HG03196 (cell line): ENCODE measurements at regions not wholly inside any gene's neighbourhood (a gene's known extent, or its start where the extent isn't known, plus 50 kb on each side); places are given as distances from the start of the nearest gene placed in this dataset.
A peak's percentile ranks its signal among the peaks of the same experiment; 100 is the strongest.
"Not testable (repeated sequence)": the region's sequence is repeated elsewhere in the genome, so short reads cannot be mapped to it uniquely, and the experiment has no call there.

ENCODE experiments used
- ATAC-seq: cut with Tn5 transposase; IDR thresholded peaks from one replicate; pipeline ENCODE4 v1.9.1; 2021; ENCODE audit not compliant: unreplicated experiment

DNA sequence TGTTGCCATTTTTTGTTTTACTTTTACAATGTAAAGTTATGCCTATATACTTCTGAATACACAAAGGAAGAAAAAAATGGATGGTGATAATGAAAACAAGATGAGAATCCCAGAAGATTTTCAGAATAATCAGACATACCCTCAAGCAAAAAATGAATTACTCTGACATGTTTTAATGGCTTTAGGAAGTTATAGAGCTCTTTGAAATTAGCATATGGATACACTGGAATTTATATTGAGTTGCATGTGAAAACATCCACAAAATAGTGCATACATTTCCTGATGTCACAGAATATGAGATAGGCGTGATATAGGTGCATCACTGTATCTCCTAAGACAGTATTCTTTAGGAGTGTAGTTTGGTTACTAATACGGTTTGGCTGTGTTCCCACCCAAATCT is 351.3 kb downstream of the SLC7A11 start:
- ATAC-seq = no peak

DNA sequence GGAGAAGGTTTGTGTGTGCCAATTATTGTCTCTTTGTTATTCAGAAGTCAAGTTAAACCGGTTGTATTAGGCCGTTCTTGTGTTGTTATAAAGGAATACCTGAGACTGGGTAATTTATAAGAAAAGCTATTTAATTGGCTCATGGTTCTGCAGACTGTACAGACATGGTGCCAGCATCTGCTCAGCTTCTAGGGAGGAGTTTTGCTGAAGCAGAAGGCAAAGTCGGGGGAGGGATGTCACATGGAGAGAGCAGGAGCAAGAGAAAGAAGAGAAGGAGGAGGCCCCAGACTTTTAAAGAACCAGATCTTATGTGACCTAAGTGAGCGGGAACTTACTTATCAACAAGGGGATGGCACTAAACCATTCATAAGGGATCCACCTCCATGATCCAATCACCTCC is 349.3 kb upstream of the PCDH18 start:
- ATAC-seq = no peak

DNA sequence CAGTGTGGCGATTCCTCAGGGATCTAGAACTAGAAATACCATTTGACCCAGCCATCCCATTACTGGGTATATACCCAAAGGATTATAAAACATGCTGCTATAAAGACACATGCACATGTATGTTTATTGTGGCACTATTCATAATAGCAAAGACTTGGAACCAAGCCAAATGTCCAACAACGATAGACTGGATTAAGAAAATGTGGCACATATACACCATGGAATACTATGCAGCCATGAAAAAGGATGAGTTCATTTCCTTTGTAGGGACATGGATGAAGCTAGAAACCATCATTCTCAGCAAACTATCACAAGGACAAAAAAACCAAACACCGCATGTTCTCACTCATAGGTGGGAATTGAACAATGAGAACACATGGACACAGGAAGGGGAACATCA is 335.8 kb upstream of the PCDH18 start:
- ATAC-seq = not testable (repeated sequence)

DNA sequence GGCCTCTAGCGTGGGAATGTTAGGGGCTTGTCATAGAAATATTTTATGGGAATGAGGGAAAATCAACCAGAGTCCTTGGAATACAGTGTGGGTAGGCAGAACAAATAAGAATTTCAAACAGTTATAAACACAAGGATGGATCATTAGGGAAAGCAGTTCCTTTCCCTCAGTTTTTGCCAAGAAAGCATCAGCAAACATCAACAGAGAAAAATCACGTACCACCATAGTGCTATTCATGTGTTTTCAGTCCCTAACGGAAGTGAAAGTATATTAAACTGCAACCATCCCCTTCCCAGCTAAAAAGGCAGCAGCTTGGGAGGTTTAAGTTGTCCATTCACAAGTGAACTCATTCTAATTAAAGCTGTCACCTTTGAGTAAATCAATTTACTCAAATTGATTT is 334.4 kb upstream of the PCDH18 start:
- no peak for ATAC-seq

DNA sequence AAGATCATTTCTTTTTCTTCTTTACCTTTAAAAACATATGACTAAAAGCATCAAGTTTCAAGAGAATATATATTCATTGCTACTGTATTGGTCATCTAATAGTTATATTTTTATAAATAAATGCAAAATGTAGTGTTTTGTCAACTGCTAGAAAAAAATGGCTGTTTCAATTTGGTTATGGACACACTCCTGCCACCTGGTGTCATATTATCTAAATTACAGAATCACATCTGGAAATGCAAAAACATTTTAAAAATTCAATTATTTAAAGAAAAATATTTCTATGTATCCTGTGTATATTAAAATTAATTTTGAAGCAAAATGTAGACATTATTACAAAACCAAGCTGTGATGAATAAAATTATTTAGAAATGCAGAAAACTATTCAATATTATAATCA is 329.4 kb upstream of the PCDH18 start:
- ATAC-seq = no peak

DNA sequence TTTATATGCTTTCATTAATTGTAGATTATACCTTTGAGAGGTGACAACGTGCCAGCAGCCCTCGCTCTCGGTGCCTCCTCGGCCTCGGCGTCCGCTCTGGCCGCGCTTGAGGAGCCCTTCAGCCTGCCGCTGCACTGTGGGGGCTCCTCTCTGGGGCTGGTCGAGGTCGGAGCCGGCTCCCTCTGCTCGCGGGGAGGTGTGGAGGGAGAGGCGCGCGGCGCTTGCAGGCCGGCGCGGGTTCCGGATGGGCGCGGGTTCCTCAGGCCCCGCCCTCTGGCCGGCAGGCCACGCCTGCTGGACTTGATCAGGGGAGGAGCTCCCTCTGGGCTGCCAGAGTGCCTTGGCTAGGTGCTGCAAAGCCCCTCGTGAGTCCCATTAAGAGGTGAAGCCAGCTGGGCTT is 321.1 kb upstream of the PCDH18 start:
- no peak for ATAC-seq

DNA sequence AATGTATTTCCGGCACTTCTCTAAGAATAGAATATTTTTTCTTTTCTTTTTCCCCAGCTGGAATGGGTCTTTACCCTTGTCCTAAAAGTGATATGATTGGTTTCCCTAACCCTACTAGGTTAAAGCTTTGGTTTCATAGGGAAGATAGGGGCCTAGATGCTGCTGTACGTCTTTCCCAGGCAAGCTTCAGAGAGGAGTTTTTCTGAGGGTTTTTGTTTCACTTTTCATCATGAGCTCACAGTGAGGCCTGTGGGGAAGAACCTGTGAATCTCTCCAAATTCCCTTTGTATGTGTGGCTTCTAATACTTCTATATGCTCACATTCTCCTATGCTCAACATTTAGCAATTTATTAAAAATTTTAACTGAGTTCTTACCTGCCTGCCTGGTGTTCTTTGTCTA is 320.0 kb upstream of the PCDH18 start:
- ATAC-seq = no peak

DNA sequence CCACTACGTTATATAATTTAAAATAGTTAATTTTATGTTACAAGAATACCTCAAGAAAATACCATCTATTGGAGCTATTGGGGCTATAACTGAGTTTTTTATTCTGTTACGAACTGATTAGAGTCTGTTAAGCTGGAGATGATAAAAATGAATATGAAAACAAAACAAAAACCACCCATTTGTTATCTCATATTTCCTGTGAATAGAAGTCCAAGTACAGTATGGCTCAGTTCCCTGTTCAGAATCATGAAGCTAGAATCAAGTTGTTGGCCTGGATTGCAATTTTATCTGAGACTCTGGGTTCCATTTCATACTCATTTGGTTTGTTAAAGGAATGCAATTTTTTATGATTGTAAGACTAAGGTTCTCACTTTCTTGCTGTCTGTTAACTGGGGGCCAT is 319.1 kb upstream of the PCDH18 start:
- ATAC-seq = no peak

DNA sequence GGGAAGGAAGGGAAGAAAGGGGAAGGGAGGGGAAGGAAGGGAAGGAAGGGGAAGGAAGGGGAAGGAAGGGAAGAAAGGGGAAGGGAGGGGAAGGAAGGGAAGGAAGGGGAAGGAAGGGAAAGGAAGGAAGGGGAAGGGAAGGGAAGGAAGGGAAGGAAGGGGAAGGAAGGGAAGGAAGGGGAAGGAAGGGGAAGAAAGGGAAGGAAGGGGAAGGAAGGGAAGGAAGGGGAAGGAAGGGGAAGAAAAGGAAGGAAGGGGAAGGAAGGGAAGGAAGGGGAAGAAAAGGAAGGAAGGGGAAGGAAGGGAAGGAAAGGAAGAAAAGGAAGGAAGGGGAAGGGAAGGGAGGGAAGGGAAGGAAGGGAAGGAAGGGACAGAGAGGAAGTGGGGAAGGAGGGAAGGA is 295.7 kb upstream of the PCDH18 start:
- not testable (repeated sequence) for ATAC-seq

DNA sequence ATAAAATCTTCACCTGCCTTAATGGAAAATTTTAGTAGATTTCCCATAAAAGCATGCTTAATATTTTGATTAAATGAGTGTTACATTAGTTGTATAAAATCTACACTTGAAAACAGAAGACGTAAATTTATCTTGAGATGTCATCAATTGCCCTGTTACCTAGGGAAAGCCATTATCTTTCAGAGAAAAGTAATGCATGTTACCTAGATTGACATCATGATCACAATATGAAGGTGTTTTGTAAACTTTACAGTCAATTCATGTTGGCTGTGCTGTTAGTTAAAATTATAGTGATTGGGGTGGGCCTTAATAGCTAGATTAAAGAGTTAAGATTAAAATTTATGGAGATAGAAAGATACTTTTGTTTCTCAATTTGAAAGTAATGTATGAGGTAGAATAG is 293.2 kb upstream of the PCDH18 start:
- no peak for ATAC-seq

DNA sequence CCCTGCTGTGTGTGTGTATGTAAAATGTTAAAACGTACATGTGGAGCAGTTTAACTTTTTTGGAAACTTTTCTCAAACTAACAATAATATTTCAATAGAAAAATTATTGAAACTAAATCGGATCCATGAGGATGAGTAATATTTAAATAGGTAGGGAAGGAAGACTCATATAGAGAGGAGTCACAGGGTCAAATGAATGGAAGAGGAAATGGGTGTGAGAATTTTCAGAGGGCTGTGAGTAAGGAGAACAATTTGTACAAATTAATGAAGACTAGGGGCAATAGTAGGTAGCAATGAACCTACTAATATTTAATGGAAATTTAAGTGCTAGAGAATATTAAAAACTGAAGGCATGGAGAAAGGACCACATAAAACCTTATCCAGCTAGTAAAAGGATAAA is 290.7 kb upstream of the PCDH18 start:
- no peak for ATAC-seq

DNA sequence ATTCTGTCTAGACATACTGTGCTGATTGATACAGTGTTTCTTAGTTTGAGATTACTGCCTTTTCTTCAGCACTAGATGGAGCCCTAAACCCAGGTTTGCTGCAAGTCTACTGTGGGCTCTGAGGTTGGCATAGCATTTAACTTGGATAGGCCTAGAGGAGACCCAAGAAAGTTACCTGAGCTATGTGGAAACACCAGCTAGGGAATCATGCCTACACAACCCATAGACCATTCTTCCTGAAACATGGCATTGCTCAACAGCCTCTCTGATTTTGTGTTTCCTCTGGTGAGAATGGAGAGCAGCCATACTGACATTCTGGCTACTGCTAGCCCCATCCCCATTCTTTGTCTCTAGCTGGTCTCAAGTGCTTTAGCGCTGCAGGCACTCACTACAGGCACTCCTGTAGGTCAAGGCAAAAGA is 287.7 kb upstream of the PCDH18 start:
- ATAC-seq = peak; percentile 79

DNA sequence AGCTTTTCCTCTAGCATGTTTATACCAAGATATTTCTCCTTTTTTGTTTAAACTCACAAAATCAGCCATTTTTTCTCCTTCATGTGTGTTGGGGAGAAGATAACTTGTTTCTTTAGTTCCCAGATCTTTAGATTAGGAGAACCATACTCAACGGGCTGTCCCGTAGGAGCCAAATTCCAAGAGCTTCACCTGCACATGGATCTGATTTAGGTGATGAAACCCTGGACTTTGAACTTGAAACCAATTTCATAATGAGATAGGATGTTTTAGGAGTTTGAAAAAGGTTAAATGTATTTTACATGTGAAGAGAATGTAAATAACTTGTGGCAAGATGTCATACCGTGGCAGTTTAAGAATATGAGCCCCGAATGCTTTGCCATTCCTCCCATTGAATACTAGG is 280.0 kb upstream of the PCDH18 start:
- ATAC-seq = no peak

DNA sequence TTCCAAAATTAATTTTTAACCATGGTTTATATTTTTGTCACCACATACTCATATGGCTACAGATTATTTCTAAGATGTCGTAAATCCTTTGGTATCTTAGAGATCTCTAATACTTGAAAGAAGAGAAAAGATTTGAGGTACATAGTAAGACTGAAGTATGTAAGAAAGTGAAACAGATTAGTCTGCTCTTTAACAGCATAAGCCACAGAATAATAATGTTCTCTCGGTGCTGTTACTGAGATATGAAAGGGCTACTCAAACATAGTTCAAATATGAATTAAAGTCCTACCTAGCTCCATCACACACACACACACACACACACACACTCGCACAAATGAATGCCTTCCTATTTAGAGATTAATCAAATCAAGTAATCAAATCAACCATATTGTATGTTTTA is 274.1 kb upstream of the PCDH18 start:
- no peak for ATAC-seq

DNA sequence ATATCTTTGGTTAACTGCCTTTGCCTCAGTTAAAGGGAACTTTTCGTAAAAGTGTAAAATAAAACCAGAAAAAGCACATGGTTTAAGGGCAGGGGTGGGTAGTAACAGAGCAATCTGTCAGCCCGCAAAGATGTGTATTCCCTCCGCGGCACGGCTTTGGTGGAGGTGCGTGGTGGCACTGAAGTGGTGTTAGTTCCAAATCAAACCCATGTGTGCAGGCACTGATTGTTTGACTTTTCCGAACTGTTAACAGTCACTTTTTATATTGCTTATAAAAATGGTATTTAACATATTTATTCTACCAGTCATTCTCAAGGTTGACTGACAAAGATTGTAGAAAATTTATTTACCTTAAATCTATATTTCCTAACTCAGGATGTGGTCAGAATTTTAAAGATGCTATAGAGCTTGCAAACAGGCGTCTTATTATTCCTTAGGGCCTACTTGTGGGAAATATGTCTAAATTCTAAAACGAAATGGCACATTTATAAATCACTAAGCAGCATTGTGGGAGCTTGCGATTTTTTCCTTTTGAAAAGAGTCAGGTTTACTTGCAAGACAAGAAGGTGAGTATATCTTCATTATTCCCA is 272.7 kb upstream of the PCDH18 start:
- no peak for ATAC-seq

DNA sequence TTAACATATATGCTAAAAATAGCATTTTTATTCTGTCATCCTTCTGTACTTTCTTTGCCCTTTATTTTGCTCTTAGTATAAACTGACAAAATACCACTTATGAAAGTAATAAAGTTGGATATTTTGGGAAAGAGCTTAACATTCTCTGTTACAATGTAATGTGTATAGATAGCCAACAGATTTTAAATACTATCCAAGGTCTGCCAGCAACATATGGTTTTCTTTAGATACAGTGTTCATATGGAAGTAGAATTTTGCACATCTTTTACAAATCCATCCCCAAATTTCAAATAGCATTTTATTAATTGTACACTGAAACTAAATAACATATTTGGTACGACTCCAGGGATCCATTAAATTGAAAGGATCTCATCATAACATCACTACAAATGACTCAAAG is 268.6 kb upstream of the PCDH18 start:
- ATAC-seq = no peak

DNA sequence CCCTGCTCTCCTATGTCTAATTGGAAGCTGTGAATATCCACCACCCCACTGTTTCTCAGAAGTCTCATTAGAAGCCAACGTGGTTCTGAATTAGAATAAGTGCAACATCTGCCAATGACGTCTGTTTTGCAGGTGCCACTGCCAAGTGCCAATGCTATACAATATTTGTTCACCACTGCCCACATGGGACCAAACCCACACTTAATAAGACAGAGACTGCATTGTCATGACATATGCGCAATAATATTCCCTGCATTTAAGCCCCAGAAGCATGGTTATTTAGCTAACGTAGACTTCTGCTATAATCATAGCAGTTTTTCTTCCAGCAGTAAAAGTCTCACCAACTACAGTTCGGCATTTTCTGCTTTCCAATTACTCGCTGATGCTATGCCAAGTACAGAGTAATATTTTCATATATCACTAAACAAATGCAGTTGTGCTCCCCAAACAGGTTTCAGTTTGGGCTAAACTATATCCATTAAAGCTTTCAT is 262.5 kb upstream of the PCDH18 start:
- no peak for ATAC-seq

DNA sequence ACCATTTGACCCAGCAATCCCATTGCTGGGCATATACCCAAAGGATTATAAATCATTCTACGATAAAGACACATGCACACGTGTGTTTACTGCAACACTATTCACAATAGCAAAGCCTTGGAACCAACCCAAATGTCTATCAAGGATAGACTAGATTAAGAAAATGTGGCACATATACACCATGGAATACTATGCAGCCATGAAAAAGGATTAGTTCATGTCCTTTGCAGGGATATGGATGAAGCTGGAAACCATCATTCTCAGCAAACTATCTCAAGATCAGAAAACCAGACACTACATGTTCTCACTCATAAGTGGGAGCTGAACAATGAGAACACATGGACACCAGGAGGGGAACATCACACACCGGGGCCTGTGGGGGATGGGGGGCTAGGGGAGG is 257.0 kb upstream of the PCDH18 start:
- not testable (repeated sequence) for ATAC-seq

DNA sequence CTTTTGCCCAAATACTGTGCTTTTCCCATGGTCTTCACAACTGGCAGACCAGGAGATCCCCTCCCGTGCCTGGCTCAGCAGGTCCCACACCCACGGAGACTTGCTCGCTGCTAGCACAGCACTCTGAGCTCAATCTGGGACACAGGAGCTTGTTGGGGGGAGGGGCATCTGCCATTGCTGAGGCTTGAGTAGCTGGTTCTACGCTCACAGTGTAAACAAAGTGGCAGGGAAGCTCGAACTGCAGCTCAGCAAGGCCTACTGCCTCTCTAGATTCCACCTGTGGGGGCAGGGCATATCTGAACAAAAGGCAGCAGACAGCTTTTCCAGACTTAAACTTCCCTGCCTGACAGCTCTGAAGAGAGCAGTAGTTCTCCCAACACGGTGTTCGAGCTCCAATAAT is 251.6 kb upstream of the PCDH18 start:
- not testable (repeated sequence) for ATAC-seq

DNA sequence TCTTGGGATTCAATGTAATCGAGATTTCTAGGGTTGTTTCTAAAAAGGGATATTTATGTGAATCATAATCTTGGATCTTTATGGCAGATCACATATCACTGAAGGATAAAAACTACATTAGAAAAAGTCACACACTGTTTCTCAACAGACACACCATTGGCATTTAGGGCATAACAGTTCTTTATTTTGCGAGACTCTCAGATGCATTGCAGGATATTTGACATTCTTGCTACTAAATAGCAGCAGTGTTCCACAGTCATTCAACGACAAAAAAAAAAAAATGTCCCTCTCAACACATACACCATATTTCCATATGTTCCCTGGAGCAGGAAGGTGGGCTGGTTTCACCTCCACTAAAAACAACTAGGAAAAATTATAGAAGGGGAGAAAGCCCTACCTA is 243.4 kb upstream of the PCDH18 start:
- ATAC-seq = no peak

DNA sequence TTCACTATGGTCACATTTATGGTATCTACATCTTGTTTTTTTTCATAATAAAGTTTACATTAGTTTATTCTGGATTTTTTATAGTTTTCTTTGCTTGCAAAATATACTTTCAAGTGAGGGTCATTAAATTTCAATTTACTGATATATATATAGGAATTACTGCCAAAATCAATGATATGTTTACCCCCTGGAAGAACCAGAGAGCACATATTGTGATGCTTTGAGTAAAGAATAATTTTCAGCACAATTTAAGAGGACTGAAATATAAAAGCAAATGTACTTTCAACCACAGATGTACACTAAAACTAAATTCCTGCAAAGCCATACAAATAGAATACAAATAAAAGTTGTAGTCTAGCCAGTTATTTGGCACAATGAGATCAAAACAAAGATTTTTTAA is 242.2 kb upstream of the PCDH18 start:
- ATAC-seq = no peak

DNA sequence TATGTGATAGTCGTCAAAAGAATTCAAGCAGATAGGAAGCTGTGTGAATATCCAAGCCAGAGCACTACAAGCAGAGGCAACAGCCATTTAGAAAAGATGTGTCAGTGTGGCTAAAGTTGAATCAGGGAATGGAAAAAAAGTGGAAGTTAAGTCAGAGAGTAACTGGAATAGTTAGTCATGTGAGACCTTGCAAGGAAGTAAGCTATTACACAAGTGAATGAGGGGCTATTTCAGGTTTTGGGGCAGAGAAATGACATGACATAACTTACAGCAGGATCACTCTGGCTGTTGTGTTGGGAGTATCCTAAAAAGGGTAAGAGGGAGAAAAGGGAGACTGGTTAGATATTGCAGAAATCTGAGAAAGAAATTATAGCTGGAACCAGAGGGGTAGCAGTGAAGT is 236.6 kb upstream of the PCDH18 start:
- ATAC-seq = no peak

DNA sequence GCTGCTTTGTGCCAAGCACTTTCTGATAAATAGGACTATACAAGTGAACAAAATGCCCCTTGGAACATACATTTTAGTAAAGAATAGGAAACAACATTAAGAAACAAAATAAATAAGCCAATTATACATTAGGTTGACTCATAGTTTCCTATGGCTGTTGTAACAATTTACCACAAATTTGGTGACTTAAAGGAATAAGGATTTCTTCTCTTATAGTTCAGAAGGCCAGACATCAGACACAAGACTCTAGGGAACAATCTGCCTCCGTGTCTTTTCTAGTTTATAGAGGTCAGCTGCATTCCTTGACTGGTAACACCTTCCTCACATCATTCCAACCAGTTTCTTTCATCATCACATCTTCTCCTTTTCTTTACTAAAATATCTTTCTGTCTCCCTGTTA is 235.9 kb upstream of the PCDH18 start:
- ATAC-seq = no peak

DNA sequence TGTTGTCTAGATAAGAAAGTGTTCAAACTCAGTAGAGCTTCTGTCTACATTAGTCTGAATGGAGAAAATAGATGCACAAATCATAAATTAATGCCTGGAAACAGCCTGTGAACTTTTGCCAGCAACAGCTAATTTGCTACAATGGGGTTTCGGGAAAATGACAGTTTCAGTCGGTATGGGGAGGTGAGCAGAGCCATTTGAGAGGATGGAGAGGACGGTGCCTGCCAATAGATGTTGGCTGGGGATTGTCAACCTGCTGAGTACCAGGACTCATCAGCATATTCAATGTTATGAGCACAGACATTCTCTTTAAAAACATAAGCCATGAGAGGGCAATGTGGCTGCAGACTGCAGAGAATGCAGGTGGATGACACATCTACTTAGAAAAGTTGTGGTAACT is 230.3 kb upstream of the PCDH18 start:
- no peak for ATAC-seq
